Activated CD4-positive, alpha-beta T cell treated with anti-CD3 and anti-CD28 coated beads for 4 hours (primary cell): ENCODE measurements at regions not wholly inside any gene's neighbourhood (a gene's known extent, or its start where the extent isn't known, plus 50 kb on each side); places are given as distances from the start of the nearest gene placed in this dataset.
"Not testable (repeated sequence)": the region's sequence is repeated elsewhere in the genome, so short reads cannot be mapped to it uniquely, and the experiment has no call there.

Source experiments
- DNase-seq, 2 donors: peaks; one replicate each; pipeline ENCODE4 v3.0.0-alpha.2; 2020

DNA sequence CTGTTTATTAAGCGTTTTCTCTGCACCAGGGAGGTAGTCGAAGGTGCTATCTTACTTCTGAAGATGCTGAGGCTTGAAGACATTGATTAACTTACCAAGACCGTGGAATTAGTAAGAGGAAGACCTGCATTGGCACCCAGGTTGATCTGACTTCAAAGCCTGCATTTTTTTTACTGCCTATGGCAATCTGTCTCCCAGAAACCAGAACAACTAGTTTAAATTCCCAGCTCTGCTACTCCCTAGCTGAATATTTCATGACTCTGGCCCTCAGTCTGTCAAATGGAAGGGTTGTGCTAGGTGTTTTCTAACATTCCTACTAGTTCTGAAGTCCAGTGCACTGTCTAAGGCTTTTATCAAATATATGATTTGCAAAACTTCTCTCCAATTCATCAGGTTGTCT is 52.0 kb upstream of the GRAMD1B start:
- DNase-seq, result no peak

DNA sequence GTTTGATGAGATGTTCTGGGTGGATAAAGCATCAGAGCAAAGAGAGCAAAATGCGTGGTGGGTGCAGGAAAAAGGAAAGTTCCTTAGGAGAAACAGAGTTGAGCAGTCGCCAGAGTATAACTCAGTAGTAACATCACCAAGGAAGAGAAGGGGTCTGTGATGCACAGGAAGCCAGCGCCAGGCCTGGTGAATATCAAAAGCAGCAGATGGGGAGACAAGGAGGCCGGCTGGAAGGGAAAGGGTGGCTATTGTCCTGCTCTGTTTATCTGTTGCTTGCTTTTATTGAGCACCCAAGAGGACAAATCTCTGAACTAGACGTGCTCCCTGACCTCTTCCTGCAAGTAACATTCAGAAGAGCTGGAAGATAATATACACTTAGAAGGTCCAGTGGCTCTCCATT is 52.7 kb upstream of the GRAMD1B start:
- no peak for DNase-seq

DNA sequence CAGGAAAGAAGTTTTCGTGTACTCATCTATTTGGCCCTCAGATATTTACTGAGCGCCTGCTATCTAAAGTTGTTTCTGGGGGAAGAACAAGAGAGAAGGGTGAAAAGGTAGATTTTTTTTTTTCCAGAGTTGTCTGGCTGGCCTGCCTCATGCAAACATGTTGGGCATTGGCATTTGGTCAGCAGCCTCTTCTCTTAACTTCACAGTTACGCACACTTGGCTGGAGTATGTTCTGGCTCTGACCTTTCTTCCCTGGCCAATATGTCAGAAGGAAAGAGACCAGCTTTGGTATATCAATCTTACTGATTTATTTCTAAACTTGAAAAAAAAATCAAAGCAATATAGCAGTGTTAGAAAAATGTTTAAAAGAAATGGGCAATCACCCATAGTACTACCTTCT is 54.2 kb upstream of the GRAMD1B start:
- no peak for DNase-seq

DNA sequence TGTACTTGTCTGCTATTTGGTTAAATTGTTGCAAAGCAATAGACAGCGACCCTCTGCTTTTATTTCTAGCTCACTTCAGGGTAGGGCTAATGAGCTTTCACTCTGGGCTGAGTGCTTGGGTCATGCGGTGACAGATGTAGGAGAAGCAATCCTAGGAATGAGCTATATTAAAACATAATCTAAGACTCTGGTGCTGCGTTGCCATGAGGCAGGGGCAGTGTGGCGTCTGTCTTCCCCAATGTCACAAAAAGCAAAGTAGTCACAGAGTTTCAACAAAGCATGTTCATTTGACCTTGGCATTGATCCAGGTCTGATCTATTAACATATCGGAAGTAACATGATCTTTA is 55.5 kb upstream of the GRAMD1B start:
- DNase-seq, result no peak

DNA sequence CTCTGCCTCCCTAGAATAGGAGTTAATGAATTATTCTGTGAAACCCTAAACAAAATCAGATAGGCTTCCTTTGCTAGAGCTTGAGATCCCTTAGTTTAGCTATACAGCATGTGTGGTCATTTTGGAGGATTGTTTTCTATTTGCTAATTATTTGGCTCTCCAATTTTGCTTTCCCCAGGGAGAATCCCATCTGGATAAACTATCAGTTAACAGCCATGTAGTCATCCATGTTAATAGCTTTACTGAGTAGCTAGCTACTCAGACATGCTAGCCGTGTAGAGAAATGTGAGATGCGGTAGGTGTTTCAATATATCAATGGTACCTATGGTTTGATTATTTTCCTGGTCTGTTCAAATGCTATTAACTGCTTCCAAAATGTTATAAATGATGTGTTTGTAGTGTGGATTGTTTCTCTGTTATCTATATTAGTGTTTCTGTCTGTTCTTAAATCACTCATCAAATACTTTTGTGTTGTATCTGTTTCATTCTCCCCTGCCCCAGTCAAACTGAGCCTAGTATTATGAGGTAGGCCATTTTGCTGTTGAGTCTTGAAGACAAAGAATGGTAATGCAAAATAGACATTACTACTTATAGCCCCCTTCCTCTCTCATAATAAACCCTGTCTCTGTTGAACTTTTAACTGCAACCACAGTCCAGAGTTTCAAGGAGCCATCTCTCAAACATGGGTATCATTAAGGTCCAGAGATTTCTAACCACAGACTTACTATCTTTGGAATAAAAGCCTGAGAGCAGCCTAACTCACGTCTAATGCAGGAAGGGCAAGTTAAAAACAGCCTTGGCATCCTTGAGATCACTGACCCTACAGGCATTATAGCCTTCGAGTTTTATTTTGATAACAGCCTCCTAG is 56.1 kb upstream of the GRAMD1B start:
- no peak for DNase-seq

DNA sequence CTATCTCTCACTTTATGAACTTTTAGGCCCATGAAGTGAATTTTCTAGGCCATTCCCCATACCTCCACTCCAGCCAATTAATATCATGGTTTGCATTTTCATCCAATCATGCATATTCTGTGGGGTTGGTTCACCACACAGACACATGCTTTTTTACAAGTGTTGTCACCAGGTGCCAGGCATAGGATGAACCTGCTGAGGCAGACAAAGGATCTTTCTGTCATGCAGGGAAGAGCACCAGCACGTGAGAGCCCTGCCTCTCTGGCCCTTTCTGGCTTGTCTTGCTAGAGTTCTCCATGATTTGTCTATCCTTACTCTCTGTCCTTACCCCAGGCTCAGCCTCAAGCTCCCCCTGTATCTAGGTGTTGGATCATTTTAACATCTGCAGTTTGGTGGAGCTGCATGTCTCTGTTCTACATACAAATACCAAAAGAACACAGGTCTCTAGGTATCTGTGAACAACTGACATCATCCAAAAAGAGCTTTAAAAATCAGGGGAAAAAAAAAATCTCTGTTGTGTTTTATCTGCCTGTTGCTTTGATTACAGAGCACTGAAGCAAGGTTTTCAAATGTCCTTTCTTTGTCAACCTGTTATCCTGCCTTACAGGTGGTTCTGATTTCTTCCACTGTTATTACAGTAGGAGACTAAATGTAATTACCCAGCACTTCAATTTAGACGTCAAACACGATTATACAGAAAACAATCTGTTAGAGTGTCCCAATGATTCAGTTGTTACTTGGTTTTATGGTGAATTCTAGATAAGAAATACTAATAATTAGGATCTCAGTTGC is 58.4 kb upstream of the GRAMD1B start:
- DNase-seq, result no peak

DNA sequence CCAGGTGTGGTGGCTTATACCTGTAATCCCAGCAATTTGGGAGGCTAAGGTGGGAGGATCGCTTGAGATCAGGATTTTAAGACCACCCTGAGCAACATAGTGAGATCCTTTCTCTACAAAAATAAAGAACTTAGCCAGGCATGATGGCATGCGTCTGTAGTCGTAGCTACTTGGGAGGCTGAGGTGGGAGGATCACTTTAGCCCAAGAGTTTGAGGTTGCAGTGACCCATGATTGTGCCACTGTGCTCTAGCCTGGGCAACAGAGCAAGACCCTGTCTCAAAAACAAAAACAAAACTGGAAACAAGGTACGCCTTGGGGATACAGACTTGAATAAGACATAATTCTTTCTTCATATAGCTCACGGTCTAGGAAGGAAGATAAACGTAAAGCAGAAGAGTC is 63.1 kb upstream of the GRAMD1B start:
- no peak for DNase-seq

DNA sequence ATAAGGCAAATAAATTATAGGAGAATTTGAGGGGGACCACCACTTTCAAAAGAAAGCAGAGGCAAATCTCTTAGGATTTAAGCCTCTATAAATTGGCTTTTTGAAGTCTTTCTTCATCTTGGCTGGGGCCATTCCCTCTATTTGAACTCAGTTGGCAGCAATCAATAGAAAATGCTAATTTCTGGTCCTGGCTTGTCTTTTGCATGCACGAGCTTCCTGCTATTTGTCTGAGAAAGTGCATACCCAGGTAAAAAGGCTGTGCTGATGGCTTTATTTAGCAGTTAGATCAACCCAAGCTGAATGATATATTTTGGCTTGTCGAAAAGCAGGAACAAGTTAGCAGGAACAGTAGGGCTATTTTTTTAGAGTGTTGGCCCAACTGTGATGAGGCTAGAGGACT is 64.1 kb upstream of the GRAMD1B start:
- no peak for DNase-seq

DNA sequence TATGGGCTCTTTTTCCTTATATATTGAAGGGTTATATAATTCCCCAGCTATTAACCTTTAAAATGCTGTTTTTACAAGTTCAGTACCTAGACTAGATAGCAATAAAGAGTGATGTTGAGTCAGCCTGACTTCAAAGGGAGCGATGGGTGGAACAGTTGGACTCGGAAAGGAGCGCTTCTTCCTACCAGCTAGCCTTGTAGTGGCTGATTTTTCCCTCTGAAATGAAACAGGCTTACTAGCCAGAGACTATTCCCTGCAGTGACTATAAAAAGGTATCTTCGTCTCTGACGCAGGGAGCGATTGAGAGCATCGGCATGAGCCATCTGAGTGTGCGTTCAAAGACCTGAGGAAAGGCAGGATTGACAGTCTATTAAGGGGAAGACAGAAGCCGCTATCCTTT is 66.0 kb upstream of the GRAMD1B start:
- no peak for DNase-seq

DNA sequence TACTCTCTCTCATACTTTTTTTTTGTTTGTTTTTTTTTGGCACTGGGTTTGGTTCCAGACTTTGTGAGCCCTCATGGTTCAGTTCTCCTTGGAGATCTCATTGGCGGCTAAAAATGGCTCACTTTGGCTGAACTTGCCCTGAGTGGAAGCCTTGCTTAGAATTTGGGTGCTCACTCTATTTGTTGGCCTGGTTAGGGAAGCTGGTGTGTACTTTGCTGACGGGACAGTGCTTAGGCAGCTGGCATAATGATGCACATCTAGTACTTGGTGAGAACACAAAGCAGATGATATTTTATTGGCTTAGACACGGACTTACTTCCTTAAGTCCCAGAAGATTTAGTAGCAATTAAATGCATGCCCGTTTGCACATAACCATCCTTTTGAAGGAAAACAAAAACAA is 66.5 kb upstream of the GRAMD1B start:
- no peak for DNase-seq

DNA sequence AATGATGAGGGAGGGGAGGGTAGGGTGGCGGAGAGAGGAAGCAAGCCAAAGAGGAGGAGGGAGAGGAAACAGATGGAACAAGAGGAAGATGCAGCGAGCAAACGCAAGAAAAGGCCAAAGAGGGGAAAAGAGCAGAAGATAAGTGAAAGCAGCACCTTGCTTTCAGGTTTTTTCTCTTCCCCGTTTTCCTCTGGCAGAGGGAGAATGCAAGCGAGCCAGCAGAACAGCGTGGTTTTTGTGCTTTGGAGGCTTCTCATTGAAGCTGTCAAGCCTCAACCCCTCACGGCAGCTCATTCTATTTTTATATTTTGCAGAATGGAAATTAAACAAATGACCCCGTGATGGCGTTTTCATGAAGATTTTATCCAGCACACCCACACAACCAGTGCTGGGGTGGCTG is 67.1 kb upstream of the GRAMD1B start:
- no peak for DNase-seq

DNA sequence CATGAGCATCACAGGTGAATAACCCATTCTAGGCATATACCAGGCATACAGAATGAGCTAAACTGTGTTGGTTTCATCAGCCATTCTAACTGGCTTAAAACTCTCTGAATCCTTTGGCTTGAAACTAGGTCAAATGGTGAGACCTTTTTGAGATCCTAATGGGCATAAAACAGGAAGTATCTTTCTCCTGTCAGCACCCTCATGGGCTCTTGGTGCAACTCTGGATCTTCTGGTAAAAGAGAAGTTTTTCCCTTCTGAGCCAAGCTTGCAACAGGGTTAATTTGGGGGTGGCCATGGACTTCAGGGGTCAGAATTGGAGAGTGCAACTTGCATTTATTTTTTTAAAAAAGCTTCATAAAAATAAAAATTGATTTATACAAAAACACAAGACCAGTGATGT is 67.9 kb upstream of the GRAMD1B start:
- no peak for DNase-seq

DNA sequence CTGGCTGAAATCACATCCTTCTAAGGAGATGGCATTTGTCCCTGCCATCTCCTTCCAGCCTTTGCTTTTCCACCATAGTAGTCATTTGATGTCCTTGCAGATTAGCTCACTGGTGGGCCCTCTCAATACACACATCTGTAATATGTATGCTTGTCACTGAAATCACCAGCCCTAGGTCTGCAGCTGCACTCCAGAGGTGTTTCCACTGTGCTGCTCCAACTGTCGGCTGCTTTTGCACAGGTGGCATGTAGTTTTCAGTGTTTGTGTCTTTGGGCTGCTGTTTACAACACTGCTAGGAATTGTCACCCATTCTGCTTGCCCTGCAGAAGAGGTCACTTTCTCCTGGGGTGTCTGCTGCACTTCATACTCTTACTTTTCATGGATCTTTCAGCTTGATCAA is 69.0 kb upstream of the GRAMD1B start:
- DNase-seq, result no peak

DNA sequence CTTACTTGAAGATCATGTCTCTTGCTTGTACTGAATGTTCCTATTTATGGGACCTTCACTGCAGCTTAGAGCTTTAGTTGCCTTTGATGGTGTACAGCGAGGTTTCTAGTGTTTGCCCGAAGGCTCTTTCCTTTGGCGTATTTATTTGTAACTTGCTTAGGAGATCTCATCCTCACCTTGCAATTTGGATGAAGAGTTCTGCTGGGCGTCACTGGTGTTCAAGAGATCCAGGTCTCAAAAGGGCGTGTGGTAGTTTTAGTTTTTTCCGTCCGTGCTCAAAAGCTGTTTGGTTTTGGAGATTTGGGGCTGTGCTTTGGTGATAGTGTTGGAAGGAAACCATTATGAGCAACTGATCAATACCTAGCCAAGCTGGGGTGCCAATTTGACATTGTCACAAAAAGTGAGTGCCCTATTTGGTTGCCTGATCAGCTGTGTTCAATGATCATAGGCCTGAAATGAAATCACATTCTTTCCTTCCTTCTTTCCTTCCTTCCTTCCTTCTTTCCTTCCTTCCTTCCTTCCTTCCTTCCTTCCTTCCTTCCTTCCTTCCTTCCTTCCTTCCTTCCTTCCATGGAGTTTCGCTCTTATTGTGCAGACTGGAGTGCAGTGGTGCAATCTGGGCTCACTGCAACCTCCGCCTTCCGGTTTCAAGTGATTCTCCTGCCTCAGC is 69.7 kb upstream of the GRAMD1B start:
- no peak for DNase-seq

DNA sequence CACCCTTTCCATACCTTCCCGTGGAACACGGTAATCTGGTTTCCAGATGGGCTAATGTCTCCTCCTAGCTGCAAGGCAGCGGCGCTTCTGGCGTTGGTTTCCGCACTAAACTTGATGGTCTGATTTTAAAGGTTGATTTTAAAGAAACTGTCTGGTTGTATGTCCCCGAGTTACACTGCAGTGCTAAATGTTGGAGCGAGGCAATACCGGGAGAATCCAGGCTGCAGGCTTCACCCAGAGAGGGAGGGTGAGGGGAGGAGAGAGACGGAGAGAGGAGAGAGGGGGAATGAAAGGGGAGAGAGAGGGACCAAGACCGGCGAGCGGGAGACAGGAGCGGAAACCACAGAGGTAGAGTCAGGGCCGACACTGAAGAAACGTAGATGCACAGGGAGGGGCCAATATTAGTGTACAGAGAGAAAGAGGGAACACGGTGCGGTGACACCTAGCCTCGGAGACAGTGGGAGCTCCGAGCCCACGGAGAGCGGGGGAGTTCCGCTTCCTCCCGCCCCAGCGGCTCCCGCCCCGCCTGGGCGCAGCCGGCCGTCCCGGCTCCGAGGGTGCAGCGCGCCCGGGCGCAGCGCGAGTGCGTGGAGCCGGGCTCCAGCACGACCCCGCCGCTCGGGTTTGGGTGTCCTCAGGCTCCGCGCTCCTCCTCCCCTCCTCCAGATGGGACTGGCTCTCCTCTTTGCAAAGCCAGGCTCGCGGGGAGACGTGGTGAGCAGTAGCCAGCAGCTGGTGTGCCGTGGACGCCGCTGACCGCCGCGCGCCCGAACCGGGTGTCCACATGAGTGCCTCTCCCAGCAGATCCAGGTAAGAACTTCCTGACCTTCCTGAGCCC is 71.9 kb upstream of the GRAMD1B start:
- DNase-seq, result peak; percentile 26 to 32

DNA sequence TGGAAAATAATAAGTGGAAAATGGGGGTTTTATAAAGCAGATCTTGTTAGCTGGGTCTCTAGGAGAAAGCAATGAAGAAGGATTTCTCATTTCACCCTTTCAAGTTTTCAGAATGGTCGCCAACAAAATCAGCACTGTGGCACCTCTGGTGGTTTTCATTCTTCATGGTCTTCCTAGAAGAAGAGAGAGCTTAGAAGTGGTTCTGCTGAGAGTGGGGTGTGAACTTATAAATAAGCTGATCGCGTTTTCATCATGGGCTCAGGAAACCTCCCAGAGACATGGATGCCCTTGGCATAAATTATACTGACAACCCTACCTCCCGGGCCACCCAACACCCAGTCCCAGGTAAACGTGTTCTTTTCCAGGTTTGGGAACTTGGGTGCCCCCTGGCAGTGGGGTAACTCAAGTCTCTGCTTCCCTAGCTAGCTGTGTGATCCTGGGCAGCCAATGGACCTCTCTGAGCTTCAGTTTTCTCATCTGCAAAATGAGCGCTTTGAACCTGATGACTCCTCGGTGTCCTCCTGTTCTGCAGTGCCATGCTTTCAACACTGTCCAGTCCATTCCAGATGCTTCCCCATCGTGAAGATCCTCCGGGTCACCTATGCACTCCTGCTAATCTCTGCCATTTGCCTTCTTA is 72.6 kb upstream of the GRAMD1B start:
- no peak for DNase-seq

DNA sequence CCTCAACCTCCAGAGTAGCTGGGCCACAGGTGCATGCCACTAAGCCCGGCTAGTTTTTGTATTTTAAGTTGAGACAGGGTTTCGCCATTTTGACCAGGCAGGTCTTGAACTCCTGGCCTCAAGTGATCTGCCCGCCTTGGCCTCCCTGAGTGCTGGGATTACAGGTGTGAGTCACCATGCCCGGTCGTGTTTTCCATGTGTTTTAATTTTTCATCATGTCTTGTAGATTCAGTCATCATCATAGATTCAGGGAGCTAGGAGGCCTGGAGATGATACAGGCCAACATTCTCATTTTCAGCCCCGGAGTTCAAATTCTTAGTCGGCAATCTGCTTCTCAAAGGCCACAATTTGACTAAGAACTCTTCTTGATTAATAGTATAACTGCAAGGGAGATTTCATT is 73.5 kb upstream of the GRAMD1B start:
- no peak for DNase-seq

DNA sequence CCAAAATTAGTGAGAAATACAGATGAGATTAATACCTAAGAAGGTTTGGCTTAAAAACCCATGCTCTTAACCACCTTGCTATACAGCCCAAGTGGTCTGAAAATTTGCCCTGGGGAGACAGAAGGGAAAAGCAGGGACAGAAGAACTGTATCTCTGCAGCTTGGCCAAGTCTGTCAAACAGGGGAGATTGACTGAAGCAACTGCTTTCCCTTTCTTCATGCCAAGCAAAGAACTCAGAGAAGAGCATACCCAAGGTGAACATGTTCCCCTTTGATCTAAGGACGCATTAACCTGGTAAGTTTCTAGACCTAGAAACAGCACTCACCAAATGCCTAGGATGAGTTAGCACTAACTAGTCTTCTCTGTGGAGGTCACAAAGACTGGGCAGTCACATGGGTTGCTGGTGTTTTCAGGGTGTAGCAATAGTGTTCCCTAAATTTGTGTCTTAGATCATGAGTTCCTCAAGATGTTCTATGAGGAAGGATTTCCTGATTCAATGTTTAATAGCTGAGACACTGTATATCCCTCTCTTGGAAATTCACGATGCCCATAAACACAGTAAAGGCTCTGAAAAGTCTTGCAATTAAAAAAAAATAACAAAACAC is 75.6 kb upstream of the GRAMD1B start:
- no peak for DNase-seq

DNA sequence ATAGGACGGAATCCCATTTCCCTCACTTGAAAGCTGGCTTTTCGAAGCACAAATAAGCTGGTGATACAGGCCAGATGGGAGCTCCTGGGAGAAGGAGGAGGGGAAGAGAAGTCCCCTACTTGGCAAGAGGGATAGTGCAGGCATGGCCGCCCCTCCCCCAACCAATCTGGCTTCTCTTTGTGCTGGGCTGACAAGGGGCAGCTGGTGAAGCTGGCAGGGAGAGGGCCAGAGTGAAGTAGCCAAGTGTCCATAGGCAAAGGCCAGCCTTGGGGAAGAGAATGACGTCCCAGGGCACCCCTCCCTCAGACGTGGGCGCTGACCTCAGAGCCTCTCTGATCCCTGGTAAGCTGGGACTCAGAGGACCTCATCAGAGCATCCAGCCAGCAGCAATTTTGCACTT is 78.7 kb upstream of the GRAMD1B start:
- no peak for DNase-seq

DNA sequence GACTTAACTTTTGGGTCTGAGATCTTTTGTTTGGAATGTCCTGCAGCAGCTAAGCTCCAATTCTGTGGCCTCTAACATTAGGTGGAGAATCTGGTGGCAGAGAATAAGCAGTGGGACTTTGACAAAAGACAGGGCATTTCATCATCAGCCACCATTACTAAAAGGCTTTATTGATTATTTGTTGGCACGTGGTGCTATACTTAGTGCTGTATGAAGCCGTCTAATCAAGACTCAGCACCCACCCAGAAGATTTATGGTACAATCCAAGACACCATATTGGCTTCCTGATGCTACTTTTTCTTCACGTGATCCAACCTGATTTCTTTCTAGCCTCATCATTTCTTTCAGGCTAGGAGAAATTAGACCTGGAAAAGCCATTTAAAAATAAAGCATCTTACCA is 80.7 kb upstream of the GRAMD1B start:
- no peak for DNase-seq

DNA sequence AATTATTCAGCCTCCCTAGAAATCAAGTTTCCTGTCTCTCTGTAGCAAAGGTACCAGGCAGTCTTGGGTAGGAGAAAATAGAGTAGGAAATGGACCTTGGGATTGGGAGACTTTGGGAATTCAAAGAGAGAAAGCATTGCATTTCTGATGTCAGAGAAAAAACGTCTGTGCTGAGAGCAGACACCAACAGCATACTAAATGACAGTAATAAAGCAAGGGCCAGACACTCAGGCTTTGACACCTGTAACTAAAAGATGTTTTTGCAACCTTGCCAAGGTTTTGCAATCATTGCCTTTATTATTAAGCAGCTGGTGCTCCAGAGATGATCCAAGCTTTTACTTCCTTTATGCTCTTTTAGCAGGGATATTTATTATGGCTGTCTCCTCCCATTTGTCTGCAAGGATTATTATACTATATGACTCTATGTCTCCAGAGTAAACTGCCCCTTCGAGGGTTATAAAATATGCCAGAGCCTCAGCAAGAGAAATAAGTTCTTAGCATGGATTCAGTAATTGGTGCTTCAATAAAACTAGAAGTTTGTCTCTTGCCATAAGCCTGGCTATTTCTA is 85.2 kb upstream of the GRAMD1B start:
- DNase-seq, result no peak

DNA sequence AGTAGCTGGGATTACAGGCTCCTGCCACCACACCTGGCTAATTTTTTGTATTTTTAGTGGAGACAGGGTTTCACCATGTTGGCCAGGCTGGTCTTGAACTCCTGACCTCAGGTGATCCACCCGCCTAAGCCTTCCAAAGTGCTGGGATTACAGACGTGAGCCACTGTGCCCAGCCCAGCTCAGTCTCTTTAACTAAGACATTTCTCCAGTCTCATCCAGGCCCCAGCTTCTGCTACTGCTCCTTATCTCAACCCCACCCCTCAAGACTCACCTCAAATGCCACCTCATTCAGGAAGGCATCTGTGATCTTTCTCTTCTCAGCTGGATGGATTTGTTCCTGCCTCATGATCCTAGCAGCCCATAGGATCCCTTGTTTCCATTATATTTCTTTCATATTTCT is 85.9 kb upstream of the GRAMD1B start:
- DNase-seq, result not testable (repeated sequence)
